HCT116 (cell line): ENCODE measurements at regions not wholly inside any gene's neighbourhood (a gene's known extent, or its start where the extent isn't known, plus 50 kb on each side); places are given as distances from the start of the nearest gene placed in this dataset.

Source experiments
- CEBPB ChIP-seq: IDR thresholded peaks from 2 replicates; pipeline ENCODE4 v1.6.1; 2012; ENCODE audit warnings: low read depth
- EZH2phosphoT487 ChIP-seq: fragments of 200-600 bp; IDR thresholded peaks from 2 replicates; pipeline ENCODE4 v1.6.1; 2018; ENCODE audit warnings: antibody characterized with exemption, borderline replicate concordance
- POLR2A ChIP-seq: IDR thresholded peaks from 2 replicates; pipeline ENCODE4 v1.7.0; 2011; ENCODE audit warnings: borderline replicate concordance; ENCODE audit not compliant: insufficient read depth, insufficient read length; ENCODE audit errors: extremely low read depth
- POLR2AphosphoS5 ChIP-seq: IDR thresholded peaks from 2 replicates; pipeline ENCODE4 v1.6.1; 2011; ENCODE audit warnings: mild to moderate bottlenecking, low read depth, low read length, moderate library complexity
- RAD21 ChIP-seq: IDR thresholded peaks from 2 replicates; pipeline ENCODE4 v1.6.1; 2012; ENCODE audit warnings: low read depth, mild to moderate bottlenecking
- SIN3A ChIP-seq: IDR thresholded peaks from 2 replicates; pipeline ENCODE4 v1.6.1; 2012; ENCODE audit warnings: low read depth
- SP1 ChIP-seq: IDR thresholded peaks from 2 replicates; pipeline ENCODE4 v1.6.1; 2012; ENCODE audit warnings: low read depth
- TCF7L2 ChIP-seq: IDR thresholded peaks from 2 replicates; pipeline ENCODE4 v1.7.0; 2011; ENCODE audit warnings: borderline replicate concordance, inconsistent platforms; ENCODE audit not compliant: insufficient read depth, insufficient read length; ENCODE audit errors: extremely low read depth
- YY1 ChIP-seq: IDR thresholded peaks from 2 replicates; pipeline ENCODE4 v1.6.1; 2011; ENCODE audit warnings: low read length, low read depth, moderate library complexity, mild to moderate bottlenecking; ENCODE audit not compliant: insufficient replicate concordance; ENCODE audit errors: extremely low read depth
- ZNF274 ChIP-seq: fragments of 200-500 bp; sonication (Bioruptor generic); IDR thresholded peaks from 2 replicates; pipeline ENCODE4 v1.6.1; 2014; ENCODE audit warnings: mild to moderate bottlenecking, low read depth, low read length, inconsistent platforms
- TF ChIP-seq, protein P1 (sequence below), 3 experiments: fragments of 200-600 bp in 1 of 3; sonication (generic) in 1 of 3; IDR thresholded peaks in 2 of 3; conservative IDR thresholded peaks in 1 of 3; 2 replicates each; pipeline ENCODE4 v1.5.1; 2012 to 2017; ENCODE audit warnings: low read depth in 2 of 3, low read length in 2 of 3, antibody characterized with exemption in 1 of 3, borderline replicate concordance in 1 of 3, control low read depth in 1 of 3, mild to moderate bottlenecking in 1 of 3, mixed read lengths in 1 of 3, mixed run types in 1 of 3, moderate library complexity in 1 of 3; ENCODE audit not compliant: insufficient read depth in 1 of 3
- TF ChIP-seq, protein P2 (sequence below): IDR thresholded peaks from 2 replicates; pipeline ENCODE4 v1.6.1; 2012
- TF ChIP-seq, protein P3 (sequence below): IDR thresholded peaks from 2 replicates; pipeline ENCODE4 v1.6.1; 2011; ENCODE audit warnings: mild to moderate bottlenecking, low read length, moderate library complexity; ENCODE audit not compliant: insufficient replicate concordance; ENCODE audit errors: extremely low read depth
- TF ChIP-seq, protein P4 (sequence below): IDR thresholded peaks from 2 replicates; pipeline ENCODE4 v1.6.1; 2012

DNA sequence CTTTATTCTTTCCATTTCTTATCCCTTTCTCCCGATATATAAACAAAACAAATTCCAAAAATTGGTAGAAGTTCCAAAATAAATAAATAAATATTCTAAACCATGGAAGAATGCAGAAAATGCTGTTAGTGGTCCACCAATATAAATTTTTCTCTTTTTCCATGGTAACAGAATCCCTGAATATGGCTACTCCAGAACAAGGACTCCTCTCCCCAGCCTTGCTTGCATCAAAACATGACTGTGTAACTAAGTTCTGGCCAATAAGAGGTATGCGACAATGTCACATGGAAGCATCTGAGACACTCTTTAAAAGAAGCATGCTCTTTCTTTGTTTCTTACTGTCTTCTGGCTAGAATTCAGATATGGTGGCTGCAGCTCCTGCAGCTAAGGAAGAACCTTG, 325.1 kb upstream of the TANK start:
- TF ChIP-seq, protein P1, sequence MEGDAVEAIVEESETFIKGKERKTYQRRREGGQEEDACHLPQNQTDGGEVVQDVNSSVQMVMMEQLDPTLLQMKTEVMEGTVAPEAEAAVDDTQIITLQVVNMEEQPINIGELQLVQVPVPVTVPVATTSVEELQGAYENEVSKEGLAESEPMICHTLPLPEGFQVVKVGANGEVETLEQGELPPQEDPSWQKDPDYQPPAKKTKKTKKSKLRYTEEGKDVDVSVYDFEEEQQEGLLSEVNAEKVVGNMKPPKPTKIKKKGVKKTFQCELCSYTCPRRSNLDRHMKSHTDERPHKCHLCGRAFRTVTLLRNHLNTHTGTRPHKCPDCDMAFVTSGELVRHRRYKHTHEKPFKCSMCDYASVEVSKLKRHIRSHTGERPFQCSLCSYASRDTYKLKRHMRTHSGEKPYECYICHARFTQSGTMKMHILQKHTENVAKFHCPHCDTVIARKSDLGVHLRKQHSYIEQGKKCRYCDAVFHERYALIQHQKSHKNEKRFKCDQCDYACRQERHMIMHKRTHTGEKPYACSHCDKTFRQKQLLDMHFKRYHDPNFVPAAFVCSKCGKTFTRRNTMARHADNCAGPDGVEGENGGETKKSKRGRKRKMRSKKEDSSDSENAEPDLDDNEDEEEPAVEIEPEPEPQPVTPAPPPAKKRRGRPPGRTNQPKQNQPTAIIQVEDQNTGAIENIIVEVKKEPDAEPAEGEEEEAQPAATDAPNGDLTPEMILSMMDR (IDR thresholded peaks at IDR 0.05 in 2 of 3, conservative IDR thresholded peaks at IDR 0.05 in 1 of 3; ENCODE audit: borderline replicate concordance in 1 of 3, insufficient read depth in 1 of 3, low read depth in 2 of 3, low read length in 2 of 3): no peak
- TF ChIP-seq POLR2A (no peak), SP1 (no peak), YY1 (no peak), EZH2phosphoT487 (no peak), RAD21 (no peak), ZNF274 (no peak), POLR2AphosphoS5 (no peak), SIN3A (no peak), TCF7L2 (no peak), CEBPB (no peak)
- TF ChIP-seq, protein P2, sequence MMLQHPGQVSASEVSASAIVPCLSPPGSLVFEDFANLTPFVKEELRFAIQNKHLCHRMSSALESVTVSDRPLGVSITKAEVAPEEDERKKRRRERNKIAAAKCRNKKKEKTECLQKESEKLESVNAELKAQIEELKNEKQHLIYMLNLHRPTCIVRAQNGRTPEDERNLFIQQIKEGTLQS: no peak
- TF ChIP-seq, protein P3, sequence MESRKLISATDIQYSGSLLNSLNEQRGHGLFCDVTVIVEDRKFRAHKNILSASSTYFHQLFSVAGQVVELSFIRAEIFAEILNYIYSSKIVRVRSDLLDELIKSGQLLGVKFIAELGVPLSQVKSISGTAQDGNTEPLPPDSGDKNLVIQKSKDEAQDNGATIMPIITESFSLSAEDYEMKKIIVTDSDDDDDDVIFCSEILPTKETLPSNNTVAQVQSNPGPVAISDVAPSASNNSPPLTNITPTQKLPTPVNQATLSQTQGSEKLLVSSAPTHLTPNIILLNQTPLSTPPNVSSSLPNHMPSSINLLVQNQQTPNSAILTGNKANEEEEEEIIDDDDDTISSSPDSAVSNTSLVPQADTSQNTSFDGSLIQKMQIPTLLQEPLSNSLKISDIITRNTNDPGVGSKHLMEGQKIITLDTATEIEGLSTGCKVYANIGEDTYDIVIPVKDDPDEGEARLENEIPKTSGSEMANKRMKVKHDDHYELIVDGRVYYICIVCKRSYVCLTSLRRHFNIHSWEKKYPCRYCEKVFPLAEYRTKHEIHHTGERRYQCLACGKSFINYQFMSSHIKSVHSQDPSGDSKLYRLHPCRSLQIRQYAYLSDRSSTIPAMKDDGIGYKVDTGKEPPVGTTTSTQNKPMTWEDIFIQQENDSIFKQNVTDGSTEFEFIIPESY: no peak
- TF ChIP-seq, protein P4, sequence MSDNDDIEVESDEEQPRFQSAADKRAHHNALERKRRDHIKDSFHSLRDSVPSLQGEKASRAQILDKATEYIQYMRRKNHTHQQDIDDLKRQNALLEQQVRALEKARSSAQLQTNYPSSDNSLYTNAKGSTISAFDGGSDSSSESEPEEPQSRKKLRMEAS: no peak
